Esophagus muscularis mucosa (tissue), 4 donors: ENCODE measurements at regions not wholly inside any gene's neighbourhood (a gene's known extent, or its start where the extent isn't known, plus 50 kb on each side); places are given as distances from the start of the nearest gene placed in this dataset.

ENCODE experiments used
- DNase-seq: peaks from one replicate; pipeline ENCODE4 v3.0.0-alpha.2; 2017; ENCODE audit errors: extremely low spot score
- H3K27ac ChIP-seq, 4 donors: fragments of 200-600 bp; sonication (generic); replicated peaks in 1 of 4; 1 replicate in 3 of 4; 2 replicates in 1 of 4; pipeline ENCODE4 v1.5.1; 2016 to 2019; ENCODE audit warnings: mild to moderate bottlenecking in 1 of 4
- H3K27me3 ChIP-seq, 4 donors: fragments of 200-600 bp; sonication (generic); one replicate each; pipeline versions ENCODE4 v1.5.1 to v1.6.0; 2016 to 2019
- H3K36me3 ChIP-seq, 4 donors: fragments of 200-600 bp; sonication (generic); one replicate each; pipeline ENCODE4 v1.5.1; 2016 to 2019
- H3K4me1 ChIP-seq, 4 donors: fragments of 200-600 bp; sonication (generic); one replicate each; pipeline ENCODE4 v1.5.1; 2016 to 2019
- H3K4me3 ChIP-seq, 4 donors: fragments of 200-600 bp; sonication (generic); 1 replicate in 2 of 4; 2 replicates in 2 of 4; pipeline ENCODE4 v1.5.1; 2016 to 2019; ENCODE audit warnings: mild to moderate bottlenecking in 4 of 4, moderate library complexity in 1 of 4
- H3K9me3 ChIP-seq, 4 donors: fragments of 200-600 bp; sonication (generic); 1 replicate in 3 of 4; 2 replicates in 1 of 4; pipeline ENCODE4 v1.5.1; 2016 to 2019
- CTCF ChIP-seq, 3 experiments: fragments of 200-600 bp in 2 of 3; fragments of 450-650 bp in 1 of 3; sonication (generic) in 2 of 3; IDR thresholded peaks; one replicate each; pipeline ENCODE4 v1.5.1; 2017 to 2019; ENCODE audit warnings: antibody characterized with exemption in 3 of 3, mild to moderate bottlenecking in 2 of 3, moderate library complexity in 1 of 3
- EP300 ChIP-seq: sonication (generic); formaldehyde crosslinking; IDR thresholded peaks from one replicate; pipeline ENCODE4 v1.6.1; 2017; ENCODE audit warnings: antibody characterized with exemption
- POLR2A ChIP-seq: fragments of 450-650 bp; IDR thresholded peaks from one replicate; pipeline ENCODE4 v1.6.1; 2017; ENCODE audit warnings: antibody characterized with exemption, moderate library complexity, mild to moderate bottlenecking, low read depth
- POLR2AphosphoS5 ChIP-seq, 2 donors: sonication (generic); formaldehyde crosslinking; IDR thresholded peaks; one replicate each; pipeline ENCODE4 v1.6.1; 2017; ENCODE audit warnings: antibody characterized with exemption in 2 of 2
- WGBS: methylation state at CpG from one replicate; pipeline ENCODE4 v1.1.5; 2018; 5-methylcytosine and 5-hydroxymethylcytosine counted together
- intact Hi-C: fragments of 100-400 bp; cut with DNase I; formaldehyde crosslinking; loops from one replicate; pipeline ENCODE4 v1.15.1; 2023

GRCh38 chr10:64444163-64444562 is 923.0 kb downstream of the REEP3 start:
- Histone ChIP-seq H3K27me3 (peaks cover 0 to 5% (median 0%) of the 10 kb centered on the region in 4 donors), H3K4me3 (no peak overlapping the region), H3K4me1 (no peaks in the 10 kb centered on the region), H3K36me3 (no peaks in the 10 kb centered on the region), H3K27ac (no peak overlapping the region), H3K9me3 (no peaks in the 10 kb centered on the region)
- TF ChIP-seq POLR2A (no peak), CTCF (IDR thresholded peaks at IDR 0.05) (no peak), EP300 (no peak), POLR2AphosphoS5 (IDR thresholded peaks at IDR 0.05) (no peak)
- no peak for DNase-seq
- intact Hi-C loops, result no loop called here

GRCh38 chr10:64444564-64444963 is 923.4 kb downstream of the REEP3 start:
- TF ChIP-seq CTCF (IDR thresholded peaks at IDR 0.05), result no peak
- no peak for TF ChIP-seq POLR2A
- TF ChIP-seq POLR2AphosphoS5 (IDR thresholded peaks at IDR 0.05), result no peak
- no peak for TF ChIP-seq EP300

GRCh38 chr10:64449603-64450002 is 928.4 kb downstream of the REEP3 start:
- no peaks in the 10 kb centered on the region for H3K36me3 ChIP-seq
- H3K4me1 ChIP-seq, result no peaks in the 10 kb centered on the region
- no peak for DNase-seq
- H3K4me3 ChIP-seq, result no peak overlapping the region
- H3K27ac ChIP-seq, result no peak overlapping the region
- no peaks in the 10 kb centered on the region for H3K9me3 ChIP-seq
- H3K27me3 ChIP-seq, result no peaks in the 10 kb centered on the region
- intact Hi-C loops, result no loop called here
- TF ChIP-seq CTCF (IDR thresholded peaks at IDR 0.05) (no peak), POLR2AphosphoS5 (IDR thresholded peaks at IDR 0.05) (no peak), POLR2A (no peak), EP300 (no peak)

More at GRCh38 chr10:64444564-64444963, 923.4 kb downstream of the REEP3 start:
- H3K27ac ChIP-seq, result no peak overlapping the region
- peaks cover 0 to 5% (median 0%) of the 10 kb centered on the region in 4 donors for H3K27me3 ChIP-seq
- DNase-seq, result no peak
- intact Hi-C loops, result no loop called here
- no peak overlapping the region for H3K4me3 ChIP-seq
- no peaks in the 10 kb centered on the region for H3K36me3 ChIP-seq
- no peaks in the 10 kb centered on the region for H3K9me3 ChIP-seq
- no peaks in the 10 kb centered on the region for H3K4me1 ChIP-seq
- 91% methylated on average over 2 of the region's 2 CpGs for WGBS

- no peak overlapping the region for H3K4me3 ChIP-seq
- no peaks in the 10 kb centered on the region for H3K4me1 ChIP-seq
- no peaks in the 10 kb centered on the region for H3K9me3 ChIP-seq
- H3K36me3 ChIP-seq, result no peaks in the 10 kb centered on the region
- no peak for DNase-seq
- H3K27me3 ChIP-seq, result no peaks in the 10 kb centered on the region
- no peak for TF ChIP-seq EP300
- no peak for TF ChIP-seq CTCF (IDR thresholded peaks at IDR 0.05)
- intact Hi-C loops, result no loop called here
- 80% methylated on average over 1 of the region's 1 CpG for WGBS
- no peak overlapping the region for H3K27ac ChIP-seq
These were observed 929.1 kb downstream of the REEP3 start for GRCh38 chr10:64450312-64450711.

- WGBS, result 100% methylated on average over 1 of the region's 1 CpG
- intact Hi-C loops, result no loop called here
These were observed 933.8 kb downstream of the REEP3 start for GRCh38 chr10:64454962-64455361.

More at GRCh38 chr10:64454962-64455361, 933.8 kb downstream of the REEP3 start:
- Histone ChIP-seq H3K9me3 (no peaks in the 10 kb centered on the region), H3K27ac (no peak overlapping the region), H3K27me3 (no peaks in the 10 kb centered on the region), H3K36me3 (no peaks in the 10 kb centered on the region), H3K4me1 (no peaks in the 10 kb centered on the region), H3K4me3 (no peak overlapping the region)
- no peak for TF ChIP-seq POLR2A
- no peak for TF ChIP-seq EP300
- no peak for TF ChIP-seq POLR2AphosphoS5 (IDR thresholded peaks at IDR 0.05)
- no peak for TF ChIP-seq CTCF (IDR thresholded peaks at IDR 0.05)
- no peak for DNase-seq
